HEK293 (cell line): ENCODE measurements at regions not wholly inside any gene's neighbourhood (a gene's known extent, or its start where the extent isn't known, plus 50 kb on each side); places are given as distances from the start of the nearest gene placed in this dataset.

Source experiments
- CTCF ChIA-PET: fragments of 350-600 bp; formaldehyde crosslinking; extraction: SDS; loops from one replicate; lab custom pipeline; 2021; ENCODE audit warnings: antibody characterized with exemption; lab: Yijun Ruan, JAX
- POLR2A ChIA-PET: fragments of 300-600 bp; formaldehyde crosslinking; extraction: SDS; loops from one replicate; lab custom pipeline; 2020; ENCODE audit warnings: antibody characterized with exemption, inconsistent platforms; lab: Yijun Ruan, JAX
- H3K27ac ChIP-seq: fragments of 200-500 bp; sonication (Bioruptor generic); 2 replicates; pipeline ENCODE4 v1.5.1; 2014; ENCODE audit warnings: low read depth, low read length, control low read depth, inconsistent platforms; ENCODE audit errors: extremely low read depth
- H3K36me3 ChIP-seq, 2 experiments: fragments of 200-500 bp in 1 of 2; sonication (Bioruptor generic) in 1 of 2; 1 replicate in 1 of 2; 2 replicates in 1 of 2; pipeline ENCODE4 v1.5.1; 2014 to 2017; ENCODE audit warnings: inconsistent platforms in 2 of 2, low read length in 2 of 2; ENCODE audit not compliant: control insufficient read depth in 2 of 2, insufficient read depth in 1 of 2
- H3K4me1 ChIP-seq: fragments of 200-500 bp; sonication (Bioruptor generic); 2 replicates; pipeline ENCODE4 v1.5.1; 2014; ENCODE audit warnings: mild to moderate bottlenecking, low read length, inconsistent platforms; ENCODE audit not compliant: control insufficient read depth, insufficient read depth
- H3K4me3 ChIP-seq: 2 replicates; pipeline ENCODE4 v1.5.1; 2011; ENCODE audit warnings: low read depth, mild to moderate bottlenecking, control low read depth, low read length, moderate library complexity
- H3K9me3 ChIP-seq: fragments of 200-500 bp; sonication (Bioruptor generic); 2 replicates; pipeline ENCODE4 v1.5.1; 2014; ENCODE audit warnings: low read depth, low read length, inconsistent platforms; ENCODE audit not compliant: control insufficient read depth, insufficient read depth
- PRDM1 ChIP-seq: fragments of 450-650 bp; formaldehyde crosslinking; IDR thresholded peaks from 2 replicates; pipeline ENCODE4; 2016; ENCODE audit warnings: missing biosample characterization, missing genetic modification characterization
- SCRT1 ChIP-seq: fragments of 450-650 bp; formaldehyde crosslinking; IDR thresholded peaks from 2 replicates; pipeline ENCODE4 v1.5.1; 2016; ENCODE audit warnings: missing biosample characterization, missing genetic modification characterization, borderline replicate concordance
- ZBTB17 ChIP-seq: fragments of 450-650 bp; formaldehyde crosslinking; IDR thresholded peaks from 2 replicates; pipeline ENCODE4 v1.5.1; 2016; ENCODE audit warnings: missing biosample characterization, missing genetic modification characterization
- ZBTB8A ChIP-seq: fragments of 450-650 bp; formaldehyde crosslinking; IDR thresholded peaks from 2 replicates; pipeline ENCODE4 v1.5.1; 2016; ENCODE audit warnings: missing biosample characterization, missing genetic modification characterization
- ZIC2 ChIP-seq: fragments of 450-650 bp; formaldehyde crosslinking; IDR thresholded peaks from 2 replicates; pipeline ENCODE4 v1.5.1; 2016; ENCODE audit warnings: missing biosample characterization, missing genetic modification characterization
- ZNF114 ChIP-seq: fragments of 450-650 bp; formaldehyde crosslinking; IDR thresholded peaks from 2 replicates; pipeline ENCODE4 v1.5.0; 2017; ENCODE audit warnings: missing biosample characterization, missing genetic modification characterization
- ZNF132 ChIP-seq: fragments of 450-650 bp; formaldehyde crosslinking; IDR thresholded peaks from 2 replicates; pipeline ENCODE4 v1.5.1; 2017; ENCODE audit warnings: missing biosample characterization, missing genetic modification characterization, borderline replicate concordance
- ZNF175 ChIP-seq: fragments of 450-650 bp; formaldehyde crosslinking; IDR thresholded peaks from 2 replicates; pipeline ENCODE4 v1.5.1; 2016; ENCODE audit warnings: missing biosample characterization, missing genetic modification characterization
- ZNF266 ChIP-seq: fragments of 450-650 bp; formaldehyde crosslinking; IDR thresholded peaks from 2 replicates; pipeline ENCODE4 v1.5.1; 2016; ENCODE audit warnings: missing biosample characterization, missing genetic modification characterization, low read depth
- ZNF335 ChIP-seq: fragments of 450-650 bp; formaldehyde crosslinking; conservative IDR thresholded peaks from 2 replicates; pipeline ENCODE4 v1.5.1; 2016; ENCODE audit warnings: missing biosample characterization, missing genetic modification characterization
- ZNF341 ChIP-seq: fragments of 450-650 bp; formaldehyde crosslinking; IDR thresholded peaks from 2 replicates; pipeline ENCODE4; 2016; ENCODE audit warnings: low read depth, missing biosample characterization, missing genetic modification characterization
- ZNF37A ChIP-seq: fragments of 450-650 bp; IDR thresholded peaks from 2 replicates; pipeline ENCODE4 v1.5.1; 2018; ENCODE audit warnings: missing biosample characterization, missing genetic modification characterization
- ZNF416 ChIP-seq: fragments of 450-650 bp; formaldehyde crosslinking; IDR thresholded peaks from 2 replicates; pipeline ENCODE4 v1.5.1; 2016; ENCODE audit warnings: missing biosample characterization, missing genetic modification characterization
- ZNF701 ChIP-seq: fragments of 450-650 bp; formaldehyde crosslinking; IDR thresholded peaks from 2 replicates; pipeline ENCODE4 v1.5.1; 2016; ENCODE audit warnings: missing biosample characterization, missing genetic modification characterization
- TF ChIP-seq, protein P1 (sequence below): fragments of 450-650 bp; formaldehyde crosslinking; IDR thresholded peaks from 2 replicates; pipeline ENCODE4 v1.5.1; 2016; ENCODE audit warnings: missing biosample characterization, missing genetic modification characterization
- TF ChIP-seq, protein P2 (sequence below): sonication (generic); formaldehyde crosslinking; IDR thresholded peaks from 2 replicates; pipeline ENCODE4 v1.8.1; 2022; ENCODE audit warnings: mild to moderate bottlenecking, moderate library complexity, missing genetic modification reagents
- TF ChIP-seq, protein P3 (sequence below): fragments of 450-650 bp; formaldehyde crosslinking; IDR thresholded peaks from 2 replicates; pipeline ENCODE4 v1.5.1; 2017; ENCODE audit warnings: missing biosample characterization, missing genetic modification characterization
- TF ChIP-seq, protein P4 (sequence below): fragments of 450-650 bp; formaldehyde crosslinking; IDR thresholded peaks from 2 replicates; pipeline ENCODE4 v1.5.1; 2016; ENCODE audit warnings: missing biosample characterization, missing genetic modification characterization
- TF ChIP-seq, protein P5 (sequence below): fragments of 450-650 bp; IDR thresholded peaks from 2 replicates; pipeline ENCODE4 v1.5.1; 2018; ENCODE audit warnings: missing biosample characterization, missing genetic modification characterization
- TF ChIP-seq, protein P6 (sequence below): fragments of 450-650 bp; formaldehyde crosslinking; IDR thresholded peaks from 2 replicates; pipeline ENCODE4 v1.5.1; 2016; ENCODE audit warnings: missing biosample characterization, missing genetic modification characterization
- TF ChIP-seq, protein P7 (sequence below): fragments of 450-650 bp; formaldehyde crosslinking; IDR thresholded peaks from 2 replicates; pipeline ENCODE4 v1.5.0; 2017; ENCODE audit warnings: missing biosample characterization, missing genetic modification characterization, borderline replicate concordance
- TF ChIP-seq, protein P8 (sequence below): fragments of 450-650 bp; IDR thresholded peaks from 2 replicates; pipeline ENCODE4 v1.5.1; 2018; ENCODE audit warnings: missing biosample characterization, mild to moderate bottlenecking, missing genetic modification characterization

DNA sequence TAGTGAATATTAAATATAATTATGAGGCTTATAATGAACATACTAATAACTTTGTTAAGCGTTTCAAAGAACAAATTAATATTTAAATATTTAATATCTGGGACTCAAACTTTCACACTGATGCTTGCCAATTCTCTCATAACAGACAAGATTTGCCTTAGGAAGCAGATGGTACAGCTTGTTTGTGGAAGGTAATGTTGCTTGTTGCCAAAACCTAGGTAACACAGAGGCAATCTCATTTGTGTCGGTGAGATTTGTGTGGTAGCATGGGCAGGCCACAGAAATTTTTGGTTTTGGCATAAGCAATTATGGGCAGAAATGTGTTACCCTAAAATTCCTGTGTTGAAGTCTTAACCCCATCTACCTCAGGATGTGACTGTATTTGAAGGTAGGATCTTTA, 114.9 kb upstream of the AFF2 start (continued):
- TF ChIP-seq, protein P1, sequence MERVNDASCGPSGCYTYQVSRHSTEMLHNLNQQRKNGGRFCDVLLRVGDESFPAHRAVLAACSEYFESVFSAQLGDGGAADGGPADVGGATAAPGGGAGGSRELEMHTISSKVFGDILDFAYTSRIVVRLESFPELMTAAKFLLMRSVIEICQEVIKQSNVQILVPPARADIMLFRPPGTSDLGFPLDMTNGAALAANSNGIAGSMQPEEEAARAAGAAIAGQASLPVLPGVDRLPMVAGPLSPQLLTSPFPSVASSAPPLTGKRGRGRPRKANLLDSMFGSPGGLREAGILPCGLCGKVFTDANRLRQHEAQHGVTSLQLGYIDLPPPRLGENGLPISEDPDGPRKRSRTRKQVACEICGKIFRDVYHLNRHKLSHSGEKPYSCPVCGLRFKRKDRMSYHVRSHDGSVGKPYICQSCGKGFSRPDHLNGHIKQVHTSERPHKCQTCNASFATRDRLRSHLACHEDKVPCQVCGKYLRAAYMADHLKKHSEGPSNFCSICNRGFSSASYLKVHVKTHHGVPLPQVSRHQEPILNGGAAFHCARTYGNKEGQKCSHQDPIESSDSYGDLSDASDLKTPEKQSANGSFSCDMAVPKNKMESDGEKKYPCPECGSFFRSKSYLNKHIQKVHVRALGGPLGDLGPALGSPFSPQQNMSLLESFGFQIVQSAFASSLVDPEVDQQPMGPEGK (tag by site-specific recombination), result no peak
- no peak for TF ChIP-seq ZNF132
- TF ChIP-seq ZBTB8A (tag by site-specific recombination), result no peak
- TF ChIP-seq ZNF335, result no peak
- TF ChIP-seq ZNF114 (tag by site-specific recombination), result no peak

DNA sequence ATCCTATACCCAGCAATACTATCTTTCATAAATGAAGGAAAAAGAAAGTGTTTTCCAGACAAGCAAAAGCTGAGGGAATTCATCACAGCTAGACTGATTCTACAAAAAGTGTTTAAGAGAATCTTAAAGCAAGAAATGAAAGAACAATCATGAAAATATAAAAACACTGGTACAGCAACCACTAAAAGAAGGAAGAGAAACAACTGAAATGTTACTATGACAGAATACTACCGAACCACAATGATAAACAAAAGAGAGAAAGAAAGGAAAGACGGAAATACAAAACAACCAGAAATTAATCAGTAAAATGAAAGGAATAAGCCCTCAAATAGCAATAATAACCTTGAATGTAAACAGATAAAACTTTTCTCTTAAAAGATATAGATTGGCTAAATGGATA, 110.8 kb upstream of the AFF2 start:
- CTCF ChIA-PET, result no interaction called here
- POLR2A ChIA-PET, result no interaction called here
- TF ChIP-seq, protein P2, sequence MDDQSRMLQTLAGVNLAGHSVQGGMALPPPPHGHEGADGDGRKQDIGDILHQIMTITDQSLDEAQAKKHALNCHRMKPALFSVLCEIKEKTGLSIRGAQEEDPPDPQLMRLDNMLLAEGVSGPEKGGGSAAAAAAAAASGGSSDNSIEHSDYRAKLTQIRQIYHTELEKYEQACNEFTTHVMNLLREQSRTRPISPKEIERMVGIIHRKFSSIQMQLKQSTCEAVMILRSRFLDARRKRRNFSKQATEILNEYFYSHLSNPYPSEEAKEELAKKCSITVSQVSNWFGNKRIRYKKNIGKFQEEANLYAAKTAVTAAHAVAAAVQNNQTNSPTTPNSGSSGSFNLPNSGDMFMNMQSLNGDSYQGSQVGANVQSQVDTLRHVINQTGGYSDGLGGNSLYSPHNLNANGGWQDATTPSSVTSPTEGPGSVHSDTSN, result no peak
- TF ChIP-seq ZNF266 (tag by site-specific recombination) (no peak), ZNF341 (no peak), ZIC2 (tag by site-specific recombination) (no peak), ZBTB17 (tag by site-specific recombination) (no peak), ZNF335 (no peak), SCRT1 (tag by site-specific recombination) (no peak), ZNF175 (tag by site-specific recombination) (no peak), PRDM1 (tag by site-specific recombination) (no peak), ZNF37A (no peak), ZNF701 (tag by site-specific recombination) (no peak), ZNF416 (tag by site-specific recombination) (no peak)
- TF ChIP-seq, protein P3, sequence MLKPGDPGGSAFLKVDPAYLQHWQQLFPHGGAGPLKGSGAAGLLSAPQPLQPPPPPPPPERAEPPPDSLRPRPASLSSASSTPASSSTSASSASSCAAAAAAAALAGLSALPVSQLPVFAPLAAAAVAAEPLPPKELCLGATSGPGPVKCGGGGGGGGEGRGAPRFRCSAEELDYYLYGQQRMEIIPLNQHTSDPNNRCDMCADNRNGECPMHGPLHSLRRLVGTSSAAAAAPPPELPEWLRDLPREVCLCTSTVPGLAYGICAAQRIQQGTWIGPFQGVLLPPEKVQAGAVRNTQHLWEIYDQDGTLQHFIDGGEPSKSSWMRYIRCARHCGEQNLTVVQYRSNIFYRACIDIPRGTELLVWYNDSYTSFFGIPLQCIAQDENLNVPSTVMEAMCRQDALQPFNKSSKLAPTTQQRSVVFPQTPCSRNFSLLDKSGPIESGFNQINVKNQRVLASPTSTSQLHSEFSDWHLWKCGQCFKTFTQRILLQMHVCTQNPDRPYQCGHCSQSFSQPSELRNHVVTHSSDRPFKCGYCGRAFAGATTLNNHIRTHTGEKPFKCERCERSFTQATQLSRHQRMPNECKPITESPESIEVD, result no peak
- TF ChIP-seq, protein P4, sequence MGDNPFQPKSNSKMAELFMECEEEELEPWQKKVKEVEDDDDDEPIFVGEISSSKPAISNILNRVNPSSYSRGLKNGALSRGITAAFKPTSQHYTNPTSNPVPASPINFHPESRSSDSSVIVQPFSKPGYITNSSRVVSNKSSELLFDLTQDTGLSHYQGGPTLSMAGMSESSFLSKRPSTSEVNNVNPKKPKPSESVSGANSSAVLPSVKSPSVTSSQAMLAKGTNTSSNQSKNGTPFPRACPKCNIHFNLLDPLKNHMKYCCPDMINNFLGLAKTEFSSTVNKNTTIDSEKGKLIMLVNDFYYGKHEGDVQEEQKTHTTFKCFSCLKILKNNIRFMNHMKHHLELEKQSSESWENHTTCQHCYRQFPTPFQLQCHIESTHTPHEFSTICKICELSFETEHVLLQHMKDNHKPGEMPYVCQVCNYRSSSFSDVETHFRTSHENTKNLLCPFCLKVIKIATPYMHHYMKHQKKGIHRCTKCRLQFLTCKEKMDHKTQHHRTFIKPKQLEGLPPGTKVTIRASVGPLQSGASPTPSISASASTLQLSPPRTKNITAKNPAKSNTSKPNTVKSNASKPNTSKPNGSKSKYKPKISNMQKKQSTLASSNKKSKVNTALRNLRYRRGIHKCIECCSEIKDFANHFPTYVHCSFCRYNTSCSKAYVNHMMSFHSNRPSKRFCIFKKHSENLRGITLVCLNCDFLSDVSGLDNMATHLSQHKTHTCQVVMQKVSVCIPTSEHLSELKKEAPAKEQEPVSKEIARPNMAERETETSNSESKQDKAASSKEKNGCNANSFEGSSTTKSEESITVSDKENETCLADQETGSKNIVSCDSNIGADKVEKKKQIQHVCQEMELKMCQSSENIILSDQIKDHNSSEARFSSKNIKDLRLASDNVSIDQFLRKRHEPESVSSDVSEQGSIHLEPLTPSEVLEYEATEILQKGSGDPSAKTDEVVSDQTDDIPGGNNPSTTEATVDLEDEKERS (tag by site-specific recombination), result no peak
- TF ChIP-seq, protein P5, sequence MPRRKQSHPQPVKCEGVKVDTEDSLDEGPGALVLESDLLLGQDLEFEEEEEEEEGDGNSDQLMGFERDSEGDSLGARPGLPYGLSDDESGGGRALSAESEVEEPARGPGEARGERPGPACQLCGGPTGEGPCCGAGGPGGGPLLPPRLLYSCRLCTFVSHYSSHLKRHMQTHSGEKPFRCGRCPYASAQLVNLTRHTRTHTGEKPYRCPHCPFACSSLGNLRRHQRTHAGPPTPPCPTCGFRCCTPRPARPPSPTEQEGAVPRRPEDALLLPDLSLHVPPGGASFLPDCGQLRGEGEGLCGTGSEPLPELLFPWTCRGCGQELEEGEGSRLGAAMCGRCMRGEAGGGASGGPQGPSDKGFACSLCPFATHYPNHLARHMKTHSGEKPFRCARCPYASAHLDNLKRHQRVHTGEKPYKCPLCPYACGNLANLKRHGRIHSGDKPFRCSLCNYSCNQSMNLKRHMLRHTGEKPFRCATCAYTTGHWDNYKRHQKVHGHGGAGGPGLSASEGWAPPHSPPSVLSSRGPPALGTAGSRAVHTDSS (tag by site-specific recombination), result no peak
- TF ChIP-seq, protein P6, sequence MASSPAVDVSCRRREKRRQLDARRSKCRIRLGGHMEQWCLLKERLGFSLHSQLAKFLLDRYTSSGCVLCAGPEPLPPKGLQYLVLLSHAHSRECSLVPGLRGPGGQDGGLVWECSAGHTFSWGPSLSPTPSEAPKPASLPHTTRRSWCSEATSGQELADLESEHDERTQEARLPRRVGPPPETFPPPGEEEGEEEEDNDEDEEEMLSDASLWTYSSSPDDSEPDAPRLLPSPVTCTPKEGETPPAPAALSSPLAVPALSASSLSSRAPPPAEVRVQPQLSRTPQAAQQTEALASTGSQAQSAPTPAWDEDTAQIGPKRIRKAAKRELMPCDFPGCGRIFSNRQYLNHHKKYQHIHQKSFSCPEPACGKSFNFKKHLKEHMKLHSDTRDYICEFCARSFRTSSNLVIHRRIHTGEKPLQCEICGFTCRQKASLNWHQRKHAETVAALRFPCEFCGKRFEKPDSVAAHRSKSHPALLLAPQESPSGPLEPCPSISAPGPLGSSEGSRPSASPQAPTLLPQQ (tag by site-specific recombination), result no peak
- TF ChIP-seq, protein P7, sequence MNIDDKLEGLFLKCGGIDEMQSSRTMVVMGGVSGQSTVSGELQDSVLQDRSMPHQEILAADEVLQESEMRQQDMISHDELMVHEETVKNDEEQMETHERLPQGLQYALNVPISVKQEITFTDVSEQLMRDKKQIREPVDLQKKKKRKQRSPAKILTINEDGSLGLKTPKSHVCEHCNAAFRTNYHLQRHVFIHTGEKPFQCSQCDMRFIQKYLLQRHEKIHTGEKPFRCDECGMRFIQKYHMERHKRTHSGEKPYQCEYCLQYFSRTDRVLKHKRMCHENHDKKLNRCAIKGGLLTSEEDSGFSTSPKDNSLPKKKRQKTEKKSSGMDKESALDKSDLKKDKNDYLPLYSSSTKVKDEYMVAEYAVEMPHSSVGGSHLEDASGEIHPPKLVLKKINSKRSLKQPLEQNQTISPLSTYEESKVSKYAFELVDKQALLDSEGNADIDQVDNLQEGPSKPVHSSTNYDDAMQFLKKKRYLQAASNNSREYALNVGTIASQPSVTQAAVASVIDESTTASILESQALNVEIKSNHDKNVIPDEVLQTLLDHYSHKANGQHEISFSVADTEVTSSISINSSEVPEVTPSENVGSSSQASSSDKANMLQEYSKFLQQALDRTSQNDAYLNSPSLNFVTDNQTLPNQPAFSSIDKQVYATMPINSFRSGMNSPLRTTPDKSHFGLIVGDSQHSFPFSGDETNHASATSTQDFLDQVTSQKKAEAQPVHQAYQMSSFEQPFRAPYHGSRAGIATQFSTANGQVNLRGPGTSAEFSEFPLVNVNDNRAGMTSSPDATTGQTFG (tag by site-specific recombination), result no peak
- TF ChIP-seq, protein P8, sequence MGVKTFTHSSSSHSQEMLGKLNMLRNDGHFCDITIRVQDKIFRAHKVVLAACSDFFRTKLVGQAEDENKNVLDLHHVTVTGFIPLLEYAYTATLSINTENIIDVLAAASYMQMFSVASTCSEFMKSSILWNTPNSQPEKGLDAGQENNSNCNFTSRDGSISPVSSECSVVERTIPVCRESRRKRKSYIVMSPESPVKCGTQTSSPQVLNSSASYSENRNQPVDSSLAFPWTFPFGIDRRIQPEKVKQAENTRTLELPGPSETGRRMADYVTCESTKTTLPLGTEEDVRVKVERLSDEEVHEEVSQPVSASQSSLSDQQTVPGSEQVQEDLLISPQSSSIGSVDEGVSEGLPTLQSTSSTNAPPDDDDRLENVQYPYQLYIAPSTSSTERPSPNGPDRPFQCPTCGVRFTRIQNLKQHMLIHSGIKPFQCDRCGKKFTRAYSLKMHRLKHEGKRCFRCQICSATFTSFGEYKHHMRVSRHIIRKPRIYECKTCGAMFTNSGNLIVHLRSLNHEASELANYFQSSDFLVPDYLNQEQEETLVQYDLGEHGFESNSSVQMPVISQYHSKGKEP (tag by site-specific recombination), result no peak
- Histone ChIP-seq H3K27ac (no peak overlapping the region), H3K36me3 (no peaks in the 10 kb centered on the region), H3K4me3 (no peak overlapping the region), H3K4me1 (no peaks in the 10 kb centered on the region), H3K9me3 (no peaks in the 10 kb centered on the region; the same call in 1 of the 2 replicates)
